HepG2 (cell line): ENCODE measurements at regions not wholly inside any gene's neighbourhood (a gene's known extent, or its start where the extent isn't known, plus 50 kb on each side); places are given as distances from the start of the nearest gene placed in this dataset.

ENCODE experiments used
- ZNF274 ChIP-seq: sonication (generic); formaldehyde crosslinking; IDR thresholded peaks from 2 replicates; pipeline ENCODE4 v1.5.1; 2020; ENCODE audit warnings: mild to moderate bottlenecking, missing genetic modification reagents
- TF ChIP-seq, protein P1 (sequence below): sonication (generic); formaldehyde crosslinking; IDR thresholded peaks from 2 replicates; pipeline ENCODE4 v1.4.0; 2020; ENCODE audit warnings: mild to moderate bottlenecking, missing genetic modification reagents

DNA sequence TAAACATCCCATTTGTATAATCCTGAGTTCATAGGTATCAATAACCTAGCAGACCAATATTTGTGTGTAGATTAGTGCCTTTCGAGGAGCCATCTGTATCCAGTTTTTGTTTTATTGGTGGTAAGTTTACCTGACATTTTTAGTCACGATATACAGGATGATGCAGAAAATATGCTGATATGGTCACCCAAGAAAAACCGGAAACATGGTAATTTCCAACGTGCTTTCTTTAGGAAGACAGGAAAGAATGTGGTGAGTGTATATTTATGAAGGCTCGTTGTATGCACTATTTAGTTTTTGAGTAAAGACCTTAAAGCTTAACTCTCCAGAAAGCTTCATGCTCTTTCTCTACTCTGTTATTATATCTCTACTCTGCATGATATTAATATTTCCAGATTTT lies 180.2 kb upstream of the PHACTR1 start:
- TF ChIP-seq ZNF274, result no peak
- TF ChIP-seq, protein P1, sequence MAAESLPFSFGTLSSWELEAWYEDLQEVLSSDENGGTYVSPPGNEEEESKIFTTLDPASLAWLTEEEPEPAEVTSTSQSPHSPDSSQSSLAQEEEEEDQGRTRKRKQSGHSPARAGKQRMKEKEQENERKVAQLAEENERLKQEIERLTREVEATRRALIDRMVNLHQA (CRISPR knock-in tag), result no peak
